KMS-11 (cell line): ENCODE measurements at regions not wholly inside any gene's neighbourhood (a gene's known extent, or its start where the extent isn't known, plus 50 kb on each side); places are given as distances from the start of the nearest gene placed in this dataset.
A peak's percentile ranks its signal among the peaks of the same experiment; 100 is the strongest.

Experiments used
- H2AFZ ChIP-seq: fragments of 200-600 bp; sonication (generic); 2 replicates; pipeline ENCODE4 v1.6.1; 2016; ENCODE audit warnings: antibody characterized with exemption, mixed run types, low read depth
- H3K27ac ChIP-seq: fragments of 200-600 bp; sonication (generic); 2 replicates; pipeline ENCODE4 v1.6.1; 2016; ENCODE audit warnings: mild to moderate bottlenecking, mixed run types
- H3K27me3 ChIP-seq: fragments of 200-600 bp; sonication (generic); 2 replicates; pipeline ENCODE4 v1.6.1; 2017; ENCODE audit warnings: mild to moderate bottlenecking, low read depth, mixed run types, moderate library complexity; ENCODE audit not compliant: insufficient read depth
- H3K36me3 ChIP-seq: fragments of 200-600 bp; sonication (generic); 2 replicates; pipeline ENCODE4 v1.6.1; 2017; ENCODE audit warnings: mild to moderate bottlenecking, mixed run types; ENCODE audit not compliant: insufficient read depth
- H3K4me1 ChIP-seq: fragments of 200-600 bp; sonication (generic); 2 replicates; pipeline ENCODE4 v1.6.1; 2016; ENCODE audit warnings: mild to moderate bottlenecking, low read depth, mixed run types; ENCODE audit not compliant: poor library complexity, severe bottlenecking
- H3K4me2 ChIP-seq: fragments of 200-600 bp; sonication (generic); 2 replicates; pipeline ENCODE4 v1.7.0; 2016; ENCODE audit warnings: mild to moderate bottlenecking, mixed run types
- H3K4me3 ChIP-seq: fragments of 200-600 bp; sonication (generic); IDR thresholded peaks from 2 replicates; pipeline ENCODE4 v1.6.1; 2017; ENCODE audit warnings: low read depth, low read length, mixed read lengths; ENCODE audit not compliant: insufficient read depth
- H3K79me2 ChIP-seq: fragments of 200-600 bp; sonication (generic); 2 replicates; pipeline ENCODE4 v1.6.1; 2016; ENCODE audit warnings: low read depth, mixed run types; ENCODE audit not compliant: insufficient read depth
- H3K9ac ChIP-seq: fragments of 200-600 bp; sonication (generic); 2 replicates; pipeline ENCODE4 v1.6.1; 2016; ENCODE audit warnings: mild to moderate bottlenecking, mixed run types
- H4K20me1 ChIP-seq: fragments of 200-600 bp; sonication (generic); 2 replicates; pipeline ENCODE4 v1.6.1; 2016; ENCODE audit warnings: mild to moderate bottlenecking, mixed run types; ENCODE audit not compliant: insufficient read depth
- CTCF ChIP-seq: fragments of 200-600 bp; sonication (generic); conservative IDR thresholded peaks from 2 replicates; pipeline ENCODE4 v1.6.1; 2017; ENCODE audit warnings: low read depth, mild to moderate bottlenecking, antibody characterized with exemption, low read length, moderate library complexity, mixed read lengths

- H3K79me2 ChIP-seq: no peaks in the 10 kb centered on the region
- H3K4me2 ChIP-seq: no peak overlapping the region; the same call in 1 of the 2 replicates
- no peaks in the 10 kb centered on the region for H3K36me3 ChIP-seq
- H3K9ac ChIP-seq: no peak overlapping the region
- H3K27ac ChIP-seq: no peak overlapping the region
- H2AFZ ChIP-seq: no peak overlapping the region
- TF ChIP-seq CTCF: no peak
- H3K27me3 ChIP-seq: no peaks in the 10 kb centered on the region
- H3K4me1 ChIP-seq: peaks cover 29% of the 10 kb centered on the region
- no peaks in the 10 kb centered on the region for H4K20me1 ChIP-seq
- no peak overlapping the region for H3K4me3 ChIP-seq
Observed at GRCh38 chr15:69666921-69667811, 214.5 kb downstream of the RPLP1 start.

GRCh38 chr15:69668039-69668705, 215.6 kb downstream of the RPLP1 start:
- H3K79me2 ChIP-seq: no peaks in the 10 kb centered on the region
- H3K27ac ChIP-seq: peak overlapping the region; percentile 67
- H3K36me3 ChIP-seq: no peaks in the 10 kb centered on the region
- no peak for TF ChIP-seq CTCF
- no peaks in the 10 kb centered on the region for H3K27me3 ChIP-seq
- H3K4me1 ChIP-seq: peaks cover 29% of the 10 kb centered on the region
- H2AFZ ChIP-seq: peak overlapping the region; percentile 78; the same call in 1 of the 2 replicates
- peak overlapping the region; percentile 55 for H3K4me2 ChIP-seq
- H3K4me3 ChIP-seq: no peak overlapping the region
- H3K9ac ChIP-seq: peak overlapping the region; percentile 33; the same call in 1 of the 2 replicates
- no peaks in the 10 kb centered on the region for H4K20me1 ChIP-seq

- Histone ChIP-seq H3K9ac (peak overlapping the region; percentile 33; the same call in 1 of the 2 replicates), H3K4me3 (no peak overlapping the region), H3K27me3 (no peaks in the 10 kb centered on the region), H3K36me3 (no peaks in the 10 kb centered on the region), H2AFZ (peak overlapping the region; percentile 78), H3K4me2 (peak overlapping the region; percentile 55), H3K79me2 (no peaks in the 10 kb centered on the region), H3K27ac (peak overlapping the region; percentile 67), H4K20me1 (no peaks in the 10 kb centered on the region), H3K4me1 (peaks cover 29% of the 10 kb centered on the region)
- TF ChIP-seq CTCF: no peak
Observed at GRCh38 chr15:69668963-69669362, 216.3 kb downstream of the RPLP1 start.

- Histone ChIP-seq H3K36me3 (no peaks in the 10 kb centered on the region), H2AFZ (peak overlapping the region; percentile 78), H3K9ac (no peak overlapping the region), H3K27ac (peak overlapping the region; percentile 67), H3K4me3 (no peak overlapping the region), H3K79me2 (no peaks in the 10 kb centered on the region), H3K4me1 (peaks cover 29% of the 10 kb centered on the region), H4K20me1 (no peaks in the 10 kb centered on the region), H3K27me3 (no peaks in the 10 kb centered on the region), H3K4me2 (peak overlapping the region; percentile 55)
- no peak for TF ChIP-seq CTCF
Observed at GRCh38 chr15:69669446-69669845, 216.8 kb downstream of the RPLP1 start.
